ENCODE measurements at regions not wholly inside any gene's neighbourhood (a gene's known extent, or its start where the extent isn't known, plus 50 kb on each side); places are given as distances from the start of the nearest gene placed in this dataset.

- TF ChIP-seq CTCF (IDR thresholded peaks at IDR 0.05) (no peak), POLR2A (IDR thresholded peaks at IDR 0.05) (no peak)
Observed at GRCh38 chr9:86812616-86813015, 134.7 kb downstream of the GAS1 start.
